Stimulated activated CD8-positive, alpha-beta memory T cell treated with anti-CD3 and anti-CD28 coated beads, Interleukin-7, amount 100 ng/mL, for 24 hours (primary cell): ENCODE measurements at regions not wholly inside any gene's neighbourhood (a gene's known extent, or its start where the extent isn't known, plus 50 kb on each side); places are given as distances from the start of the nearest gene placed in this dataset.
"Not testable (repeated sequence)": the region's sequence is repeated elsewhere in the genome, so short reads cannot be mapped to it uniquely, and the experiment has no call there.

Experiments used
- DNase-seq: peaks from one replicate; pipeline ENCODE4 v3.0.0-alpha.2; 2020; ENCODE audit warnings: low read depth

GRCh38 chr5:105172918-105173317, 1610.3 kb upstream of the NUDT12 start:
- no peak for DNase-seq

- DNase-seq, result no peak
Observed at GRCh38 chr5:105168806-105169205, 1606.2 kb upstream of the NUDT12 start.

GRCh38 chr5:105167092-105167491, 1604.5 kb upstream of the NUDT12 start:
- DNase-seq, result no peak

- no peak for DNase-seq
Observed at GRCh38 chr5:105163547-105163946, 1601.0 kb upstream of the NUDT12 start.

GRCh38 chr5:105162557-105162956, 1600.0 kb upstream of the NUDT12 start:
- not testable (repeated sequence) for DNase-seq

- no peak for DNase-seq
Observed at GRCh38 chr5:105158526-105158925, 1595.9 kb upstream of the NUDT12 start.

GRCh38 chr5:105150323-105150722, 1587.7 kb upstream of the NUDT12 start:
- DNase-seq, result no peak

- DNase-seq, result no peak
Observed at GRCh38 chr5:105146867-105147266, 1584.3 kb upstream of the NUDT12 start.

GRCh38 chr5:105145152-105145551, 1582.6 kb upstream of the NUDT12 start:
- DNase-seq, result no peak

GRCh38 chr5:105134328-105134727, 1571.7 kb upstream of the NUDT12 start:
- DNase-seq, result no peak

- DNase-seq, result no peak
Observed at GRCh38 chr5:105133087-105133486, 1570.5 kb upstream of the NUDT12 start.

GRCh38 chr5:105132581-105132980, 1570.0 kb upstream of the NUDT12 start:
- no peak for DNase-seq

- no peak for DNase-seq
Observed at GRCh38 chr5:105131045-105131444, 1568.5 kb upstream of the NUDT12 start.

GRCh38 chr5:105101577-105101976, 1539.0 kb upstream of the NUDT12 start:
- no peak for DNase-seq

- DNase-seq, result no peak
Observed at GRCh38 chr5:105088961-105089360, 1526.4 kb upstream of the NUDT12 start.

- no peak for DNase-seq
Observed at GRCh38 chr5:105088102-105088501, 1525.5 kb upstream of the NUDT12 start.

GRCh38 chr5:105057893-105058292, 1495.3 kb upstream of the NUDT12 start:
- no peak for DNase-seq

- no peak for DNase-seq
Observed at GRCh38 chr5:105057001-105057436, 1494.4 kb upstream of the NUDT12 start.

- DNase-seq, result no peak
Observed at GRCh38 chr5:105054406-105054805, 1491.8 kb upstream of the NUDT12 start.

GRCh38 chr5:105042623-105043022, 1480.0 kb upstream of the NUDT12 start:
- no peak for DNase-seq

- not testable (repeated sequence) for DNase-seq
Observed at GRCh38 chr5:105036814-105037213, 1474.2 kb upstream of the NUDT12 start.

- DNase-seq, result no peak
Observed at GRCh38 chr5:105034401-105034763, 1471.8 kb upstream of the NUDT12 start.

- no peak for DNase-seq
Observed at GRCh38 chr5:105033637-105034400, 1471.2 kb upstream of the NUDT12 start.

GRCh38 chr5:105032917-105033316, 1470.3 kb upstream of the NUDT12 start:
- no peak for DNase-seq
